ENCODE measurements at regions not wholly inside any gene's neighbourhood (a gene's known extent, or its start where the extent isn't known, plus 50 kb on each side); places are given as distances from the start of the nearest gene placed in this dataset.

DNA sequence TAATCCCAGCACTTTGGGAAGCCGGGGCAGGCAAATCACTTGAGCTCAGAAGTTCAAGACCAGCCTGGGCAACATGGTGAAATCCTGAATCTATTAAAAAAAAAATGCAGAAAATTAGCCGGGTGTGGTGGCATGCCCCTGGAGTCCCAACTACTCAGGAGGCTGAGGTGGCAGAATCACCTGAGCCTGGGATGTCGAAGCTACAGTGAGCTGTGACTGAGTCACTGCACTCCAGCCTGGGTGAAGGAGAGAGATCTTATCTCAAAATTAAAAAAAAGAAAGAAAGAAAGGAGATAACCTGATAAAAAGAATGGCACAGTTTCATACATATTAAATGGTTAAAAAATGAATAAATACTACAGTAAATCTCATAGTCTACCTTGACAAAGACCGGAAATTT is 123.6 kb upstream of the TNFAIP3 start:
- Histone ChIP-seq H3F3A (ENCODE audit: low read depth) (peaks cover 6% of the 10 kb centered on the region), H3K79me2 (ENCODE audit: low read depth) (no peaks in the 10 kb centered on the region), H3K9ac (no peak overlapping the region), H3K36me3 (no peaks in the 10 kb centered on the region), H3K27me3 (no peaks in the 10 kb centered on the region), H3K4me2 (no peak overlapping the region), H4K20me1 (ENCODE audit: low read depth) (no peaks in the 10 kb centered on the region), H3K4me3 (no peak overlapping the region), H2AFZ (replicated peaks) (no peak overlapping the region), H3K9me3 (ENCODE audit: low read depth) (no peaks in the 10 kb centered on the region), H3K27ac (no peak overlapping the region), H3K4me1 (peaks cover 12% of the 10 kb centered on the region)
- H3K4me1 Mint-ChIP-seq = peaks cover 13% of the 10 kb centered on the region
- no peak overlapping the region for H3K4me3 Mint-ChIP-seq
- H3K9me3 Mint-ChIP-seq = no peaks in the 10 kb centered on the region
- DNase-seq (ENCODE audit: low spot score) = no peak
- TF ChIP-seq, protein P1, sequence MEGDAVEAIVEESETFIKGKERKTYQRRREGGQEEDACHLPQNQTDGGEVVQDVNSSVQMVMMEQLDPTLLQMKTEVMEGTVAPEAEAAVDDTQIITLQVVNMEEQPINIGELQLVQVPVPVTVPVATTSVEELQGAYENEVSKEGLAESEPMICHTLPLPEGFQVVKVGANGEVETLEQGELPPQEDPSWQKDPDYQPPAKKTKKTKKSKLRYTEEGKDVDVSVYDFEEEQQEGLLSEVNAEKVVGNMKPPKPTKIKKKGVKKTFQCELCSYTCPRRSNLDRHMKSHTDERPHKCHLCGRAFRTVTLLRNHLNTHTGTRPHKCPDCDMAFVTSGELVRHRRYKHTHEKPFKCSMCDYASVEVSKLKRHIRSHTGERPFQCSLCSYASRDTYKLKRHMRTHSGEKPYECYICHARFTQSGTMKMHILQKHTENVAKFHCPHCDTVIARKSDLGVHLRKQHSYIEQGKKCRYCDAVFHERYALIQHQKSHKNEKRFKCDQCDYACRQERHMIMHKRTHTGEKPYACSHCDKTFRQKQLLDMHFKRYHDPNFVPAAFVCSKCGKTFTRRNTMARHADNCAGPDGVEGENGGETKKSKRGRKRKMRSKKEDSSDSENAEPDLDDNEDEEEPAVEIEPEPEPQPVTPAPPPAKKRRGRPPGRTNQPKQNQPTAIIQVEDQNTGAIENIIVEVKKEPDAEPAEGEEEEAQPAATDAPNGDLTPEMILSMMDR (IDR thresholded peaks at IDR 0.05) = no peak
- no peak for TF ChIP-seq EZH2phosphoT487 (IDR thresholded peaks at IDR 0.05)
- no peak for TF ChIP-seq EZH2 (IDR thresholded peaks at IDR 0.05)
- no peaks in the 10 kb centered on the region for H3K36me3 Mint-ChIP-seq
- H3K27me3 Mint-ChIP-seq (ENCODE audit: insufficient read depth, low read depth) = peaks cover 2% of the 10 kb centered on the region
- H3K27ac Mint-ChIP-seq = no peak overlapping the region

DNA sequence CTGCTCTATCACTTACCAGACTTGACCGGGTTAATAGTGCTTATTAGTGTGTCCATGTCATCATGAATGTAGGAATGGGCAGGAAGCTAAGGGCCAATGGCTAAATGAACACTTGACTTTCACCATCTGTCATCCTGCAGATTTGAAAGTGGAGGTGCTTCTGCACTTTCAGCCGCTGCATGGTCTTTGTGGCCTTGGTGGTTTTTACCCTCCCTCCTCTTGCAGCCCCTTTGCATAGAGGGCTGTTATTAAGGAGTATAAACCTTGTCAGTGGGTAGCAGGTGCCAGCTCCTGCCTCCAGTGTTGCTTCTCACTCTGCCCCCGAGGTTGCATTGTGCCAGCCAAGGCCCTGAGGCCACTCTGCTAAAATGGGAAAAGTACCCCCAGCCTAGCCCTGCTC is 122.2 kb upstream of the TNFAIP3 start:
- Mint-ChIP-seq H3K36me3 (no peaks in the 10 kb centered on the region), H3K27me3 (ENCODE audit: insufficient read depth, low read depth) (peaks cover 2% of the 10 kb centered on the region), H3K4me3 (no peak overlapping the region), H3K27ac (no peak overlapping the region), H3K4me1 (peaks cover 14% of the 10 kb centered on the region), H3K9me3 (no peaks in the 10 kb centered on the region)
- H3K4me2 ChIP-seq = no peak overlapping the region
- no peak overlapping the region for H2AFZ ChIP-seq (replicated peaks)
- H3K27me3 ChIP-seq = no peaks in the 10 kb centered on the region
- H3K79me2 ChIP-seq (ENCODE audit: low read depth) = no peaks in the 10 kb centered on the region
- no peaks in the 10 kb centered on the region for H3K36me3 ChIP-seq
- H3F3A ChIP-seq (ENCODE audit: low read depth) = peaks cover 6% of the 10 kb centered on the region
- no peak overlapping the region for H3K9ac ChIP-seq
- no peaks in the 10 kb centered on the region for H4K20me1 ChIP-seq (ENCODE audit: low read depth)
- no peak overlapping the region for H3K27ac ChIP-seq
- H3K4me3 ChIP-seq = no peak overlapping the region
- H3K4me1 ChIP-seq = peaks cover 20% of the 10 kb centered on the region
- DNase-seq (ENCODE audit: low spot score) = no peak
- H3K9me3 ChIP-seq (ENCODE audit: low read depth) = no peaks in the 10 kb centered on the region
- TF ChIP-seq, protein P1 (IDR thresholded peaks at IDR 0.05) = no peak
- TF ChIP-seq EZH2 (IDR thresholded peaks at IDR 0.05) = no peak

DNA sequence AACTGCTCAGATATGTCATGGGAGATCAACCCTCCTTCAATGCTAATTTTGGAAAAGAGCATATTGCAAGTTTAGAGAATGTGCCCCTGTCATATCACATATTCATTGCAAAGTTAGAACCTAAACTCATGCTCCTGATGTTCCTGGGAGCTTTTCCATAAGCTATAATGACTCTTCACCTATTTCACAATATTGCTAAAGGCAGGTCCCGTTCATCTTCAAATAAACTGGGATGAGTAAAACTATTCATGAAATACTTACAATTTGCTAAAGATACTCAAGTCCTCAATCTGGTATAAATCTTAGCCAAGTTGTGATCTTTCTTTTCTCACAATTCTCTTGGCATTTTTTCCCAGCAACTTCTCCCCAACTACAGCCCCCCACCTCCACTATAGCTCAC is 121.7 kb upstream of the TNFAIP3 start:
- Mint-ChIP-seq H3K27me3 (ENCODE audit: insufficient read depth, low read depth) (peaks cover 2% of the 10 kb centered on the region), H3K9me3 (no peaks in the 10 kb centered on the region), H3K4me1 (peaks cover 18% of the 10 kb centered on the region), H3K4me3 (no peak overlapping the region), H3K27ac (no peak overlapping the region), H3K36me3 (no peaks in the 10 kb centered on the region)
- Histone ChIP-seq H3K79me2 (ENCODE audit: low read depth) (no peaks in the 10 kb centered on the region), H3F3A (ENCODE audit: low read depth) (peaks cover 5% of the 10 kb centered on the region), H3K9ac (no peak overlapping the region), H3K4me2 (no peak overlapping the region), H3K27ac (no peak overlapping the region), H2AFZ (replicated peaks) (no peak overlapping the region), H3K9me3 (ENCODE audit: low read depth) (no peaks in the 10 kb centered on the region), H3K27me3 (no peaks in the 10 kb centered on the region), H4K20me1 (ENCODE audit: low read depth) (no peaks in the 10 kb centered on the region), H3K4me1 (peaks cover 24% of the 10 kb centered on the region), H3K4me3 (no peak overlapping the region), H3K36me3 (no peaks in the 10 kb centered on the region)
- TF ChIP-seq, protein P1 (IDR thresholded peaks at IDR 0.05) = no peak
- TF ChIP-seq EZH2phosphoT487 (IDR thresholded peaks at IDR 0.05) (no peak), EZH2 (IDR thresholded peaks at IDR 0.05) (no peak)
- no peak for DNase-seq (ENCODE audit: low spot score)

DNA sequence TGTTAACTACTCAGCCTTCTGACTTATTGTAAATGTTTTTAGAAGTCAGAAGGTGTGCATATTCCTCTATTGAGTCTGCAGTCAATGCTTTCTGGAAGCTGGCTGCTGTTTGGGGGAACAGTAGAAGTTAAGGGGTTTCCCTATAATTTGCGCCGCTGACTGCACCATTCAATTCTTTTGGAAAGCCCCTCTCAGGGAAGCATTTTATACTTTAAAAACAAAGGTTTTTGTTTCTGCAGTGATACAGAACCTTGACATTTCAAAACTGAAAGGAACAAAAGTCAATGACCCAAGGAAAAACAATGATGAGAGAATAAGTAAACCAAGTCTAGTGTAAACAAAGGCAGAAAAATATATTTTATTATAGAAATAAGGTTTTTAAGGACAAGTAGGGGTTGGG is 120.8 kb upstream of the TNFAIP3 start:
- H3K27me3 ChIP-seq = no peaks in the 10 kb centered on the region
- H3K79me2 ChIP-seq (ENCODE audit: low read depth) = no peaks in the 10 kb centered on the region
- peaks cover 19% of the 10 kb centered on the region for H3K4me1 ChIP-seq
- H2AFZ ChIP-seq (replicated peaks) = no peak overlapping the region
- no peaks in the 10 kb centered on the region for H3K36me3 ChIP-seq
- TF ChIP-seq EZH2phosphoT487 (IDR thresholded peaks at IDR 0.05) (no peak), EZH2 (IDR thresholded peaks at IDR 0.05) (no peak)
- TF ChIP-seq, protein P1 (IDR thresholded peaks at IDR 0.05) = no peak
- no peak overlapping the region for H3K4me2 ChIP-seq
- no peak overlapping the region for H3K4me3 Mint-ChIP-seq
- DNase-seq (ENCODE audit: low spot score) = no peak
- H3K9me3 Mint-ChIP-seq = no peaks in the 10 kb centered on the region
- no peak overlapping the region for H3K9ac ChIP-seq
- no peaks in the 10 kb centered on the region for H3F3A ChIP-seq (ENCODE audit: low read depth)
- H3K27ac ChIP-seq = no peak overlapping the region
- no peak overlapping the region for H3K27ac Mint-ChIP-seq
- H3K4me1 Mint-ChIP-seq = peaks cover 15% of the 10 kb centered on the region
- H3K9me3 ChIP-seq (ENCODE audit: low read depth) = no peaks in the 10 kb centered on the region
- H3K4me3 ChIP-seq = no peak overlapping the region
- H3K27me3 Mint-ChIP-seq (ENCODE audit: insufficient read depth, low read depth) = peaks cover 2% of the 10 kb centered on the region
- no peaks in the 10 kb centered on the region for H3K36me3 Mint-ChIP-seq
- no peaks in the 10 kb centered on the region for H4K20me1 ChIP-seq (ENCODE audit: low read depth)

Measured in neural progenitor cell (in vitro differentiated cells).